Activated CD8-positive, alpha-beta T cell treated with anti-CD3 and anti-CD28 coated beads for 36 hours (primary cell): ENCODE measurements at regions not wholly inside any gene's neighbourhood (a gene's known extent, or its start where the extent isn't known, plus 50 kb on each side); places are given as distances from the start of the nearest gene placed in this dataset.
A peak's percentile ranks its signal among the peaks of the same experiment; 100 is the strongest.

Source experiments
- ATAC-seq: fragments of 200-7000 bp; cut with Tn5 transposase; one replicate; pipeline ENCODE4 v1.10.0; 2021; ENCODE audit warnings: mild to moderate bottlenecking, moderate library complexity
- CTCF ChIA-PET: fragments of 350-600 bp; sonication (Branson Sonifier 250); formaldehyde crosslinking; loops from one replicate; lab custom pipeline; 2021; ENCODE audit warnings: antibody characterized with exemption; lab: Charles Lee
- POLR2A ChIA-PET: fragments of 350-600 bp; sonication (Branson Sonifier 250); formaldehyde crosslinking; loops from one replicate; lab custom pipeline; 2021; ENCODE audit warnings: antibody characterized with exemption; lab: Charles Lee
- DNase-seq: peaks from one replicate; pipeline ENCODE4 v3.0.0-alpha.2; 2020
- H3K27ac Mint-ChIP-seq: one replicate; pipeline ENCODE4 v1.8.0; 2021; ENCODE audit warnings: mild to moderate bottlenecking, mixed read lengths
- H3K27me3 Mint-ChIP-seq: one replicate; pipeline ENCODE4 v1.8.0; 2021; ENCODE audit warnings: mixed read lengths
- H3K36me3 Mint-ChIP-seq: one replicate; pipeline ENCODE4 v1.8.0; 2021; ENCODE audit warnings: low read depth, mixed read lengths
- H3K4me1 Mint-ChIP-seq: one replicate; pipeline ENCODE4 v1.8.0; 2021; ENCODE audit warnings: low read depth, mixed read lengths
- H3K4me3 Mint-ChIP-seq: one replicate; pipeline ENCODE4 v1.8.0; 2021; ENCODE audit warnings: mild to moderate bottlenecking, moderate library complexity, mixed read lengths
- H3K9me3 Mint-ChIP-seq: one replicate; pipeline ENCODE4 v1.8.0; 2021; ENCODE audit warnings: mixed read lengths
- intact Hi-C: fragments of 100-400 bp; cut with micrococcal nuclease; formaldehyde crosslinking; loops from one replicate; pipeline ENCODE4 v1.10.0; 2022
- TF ChIP-seq, protein P1 (sequence below): fragments of 200-600 bp; IDR thresholded peaks from one replicate; pipeline ENCODE4 v1.8.0; 2022; ENCODE audit warnings: antibody characterized with exemption, mild to moderate bottlenecking

DNA sequence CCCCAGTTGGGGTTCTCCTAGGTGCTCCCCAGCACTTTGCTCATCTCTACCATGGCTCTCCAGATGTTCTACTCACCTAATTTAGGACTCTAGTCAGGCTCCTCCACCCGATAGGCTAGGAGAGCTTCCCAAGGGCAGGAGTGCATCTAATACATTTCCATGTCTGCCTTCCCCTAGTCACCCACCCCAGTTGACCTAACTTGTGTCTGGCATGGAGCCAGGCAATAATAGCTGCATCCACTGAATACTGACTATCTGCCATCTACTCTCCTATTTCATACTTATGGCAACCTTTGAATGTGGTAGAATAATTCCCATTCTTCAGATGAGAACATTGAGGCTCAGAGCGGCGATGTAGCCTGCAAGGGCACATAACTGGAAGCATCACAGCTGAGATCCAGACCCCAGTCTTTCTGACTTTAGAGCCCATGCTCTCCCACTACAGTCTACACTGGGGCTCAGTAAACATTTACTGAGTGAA is 71.8 kb upstream of the YWHAQ start:
- Mint-ChIP-seq H3K27ac (no peak overlapping the region), H3K36me3 (no peaks in the 10 kb centered on the region), H3K9me3 (peaks cover 3% of the 10 kb centered on the region), H3K4me1 (peaks cover 36% of the 10 kb centered on the region), H3K4me3 (no peak overlapping the region), H3K27me3 (peaks cover 2% of the 10 kb centered on the region)
- intact Hi-C loops = loop anchor here (5.0 kb wide), 1 partner anchor 45 kb away; no protein-coding TSS in a partner anchor
- CTCF ChIA-PET = interaction anchor here (0.6 to 1.2 kb wide), 6 partner anchors 9 to 72 kb away, joined by 3 to 6 read pairs (median 3); partner anchors contain the start of gene YWHAQ
- TF ChIP-seq, protein P1, sequence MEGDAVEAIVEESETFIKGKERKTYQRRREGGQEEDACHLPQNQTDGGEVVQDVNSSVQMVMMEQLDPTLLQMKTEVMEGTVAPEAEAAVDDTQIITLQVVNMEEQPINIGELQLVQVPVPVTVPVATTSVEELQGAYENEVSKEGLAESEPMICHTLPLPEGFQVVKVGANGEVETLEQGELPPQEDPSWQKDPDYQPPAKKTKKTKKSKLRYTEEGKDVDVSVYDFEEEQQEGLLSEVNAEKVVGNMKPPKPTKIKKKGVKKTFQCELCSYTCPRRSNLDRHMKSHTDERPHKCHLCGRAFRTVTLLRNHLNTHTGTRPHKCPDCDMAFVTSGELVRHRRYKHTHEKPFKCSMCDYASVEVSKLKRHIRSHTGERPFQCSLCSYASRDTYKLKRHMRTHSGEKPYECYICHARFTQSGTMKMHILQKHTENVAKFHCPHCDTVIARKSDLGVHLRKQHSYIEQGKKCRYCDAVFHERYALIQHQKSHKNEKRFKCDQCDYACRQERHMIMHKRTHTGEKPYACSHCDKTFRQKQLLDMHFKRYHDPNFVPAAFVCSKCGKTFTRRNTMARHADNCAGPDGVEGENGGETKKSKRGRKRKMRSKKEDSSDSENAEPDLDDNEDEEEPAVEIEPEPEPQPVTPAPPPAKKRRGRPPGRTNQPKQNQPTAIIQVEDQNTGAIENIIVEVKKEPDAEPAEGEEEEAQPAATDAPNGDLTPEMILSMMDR = no peak
- DNase-seq = no peak
- no peak for ATAC-seq
- POLR2A ChIA-PET = interaction anchor here (0.6 to 2.9 kb wide), 8 partner anchors 10 to 139 kb away, joined by 3 to 14 read pairs (median 3); partner anchors contain the start of gene YWHAQ

- ATAC-seq (peak; percentile 94), DNase-seq (peak; percentile 96)
- H3K36me3 Mint-ChIP-seq = no peaks in the 10 kb centered on the region
- H3K27ac Mint-ChIP-seq = peak overlapping the region; percentile 7
- intact Hi-C loops = loop anchor here (5.0 kb wide), 1 partner anchor 46 kb away; no protein-coding TSS in a partner anchor
- ChIA-PET POLR2A (interaction anchor here (0.6 to 2.9 kb wide), 11 partner anchors 9 to 147 kb away, joined by 3 to 14 read pairs (median 3); partner anchors contain the start of genes ADAM17 and YWHAQ), CTCF (interaction anchor here (0.6 to 1.2 kb wide), 6 partner anchors 9 to 72 kb away, joined by 3 to 6 read pairs (median 3); partner anchors contain the start of gene YWHAQ)
- no peak overlapping the region for H3K4me3 Mint-ChIP-seq
- peaks cover 30% of the 10 kb centered on the region for H3K4me1 Mint-ChIP-seq
- TF ChIP-seq, protein P1 = no peak
- peaks cover 2% of the 10 kb centered on the region for H3K27me3 Mint-ChIP-seq
- H3K9me3 Mint-ChIP-seq = peaks cover 3% of the 10 kb centered on the region
Measured at GRCh38 chr2:9703085-9703678, 72.4 kb upstream of the YWHAQ start.

- CTCF ChIA-PET = interaction anchor here (0.9 to 1.3 kb wide), 5 partner anchors 8 to 73 kb away, joined by 3 to 6 read pairs (median 4); partner anchors contain the start of gene YWHAQ
- TF ChIP-seq, protein P1 = no peak
- no peak overlapping the region for H3K4me3 Mint-ChIP-seq
Measured at GRCh38 chr2:9703701-9704221, 73.0 kb upstream of the YWHAQ start.

GRCh38 chr2:9704600-9704999 is 73.8 kb upstream of the YWHAQ start:
- CTCF ChIA-PET = interaction anchor here (1.3 kb wide), 1 partner anchor 48 kb away, joined by 4 read pairs; no protein-coding TSS in a partner anchor
- ATAC-seq (no peak), DNase-seq (no peak)
- Mint-ChIP-seq H3K4me1 (peaks cover 32% of the 10 kb centered on the region), H3K4me3 (no peak overlapping the region), H3K27ac (no peak overlapping the region), H3K27me3 (peaks cover 2% of the 10 kb centered on the region), H3K36me3 (no peaks in the 10 kb centered on the region), H3K9me3 (peaks cover 3% of the 10 kb centered on the region)
- TF ChIP-seq, protein P1 = no peak
- intact Hi-C loops = loop anchor here (5.0 kb wide), 1 partner anchor 47 kb away; no protein-coding TSS in a partner anchor
- POLR2A ChIA-PET = interaction anchor here (0.6 to 2.9 kb wide), 3 partner anchors 48 to 74 kb away, joined by 3 to 14 read pairs (median 4); partner anchors contain the start of gene YWHAQ

More at GRCh38 chr2:9703701-9704221, 73.0 kb upstream of the YWHAQ start:
- Mint-ChIP-seq H3K4me1 (peaks cover 28% of the 10 kb centered on the region), H3K9me3 (peaks cover 3% of the 10 kb centered on the region), H3K27ac (no peak overlapping the region), H3K27me3 (peaks cover 2% of the 10 kb centered on the region), H3K36me3 (no peaks in the 10 kb centered on the region)
- DNase-seq (no peak), ATAC-seq (peak; percentile 40)
- POLR2A ChIA-PET = interaction anchor here (0.6 to 2.9 kb wide), 10 partner anchors 8 to 148 kb away, joined by 3 to 14 read pairs (median 4); partner anchors contain the start of genes ADAM17 and YWHAQ
- intact Hi-C loops = loop anchor here (5.0 kb wide), 1 partner anchor 46 kb away; no protein-coding TSS in a partner anchor
